OCI-LY3 (cell line): ENCODE measurements at regions not wholly inside any gene's neighbourhood (a gene's known extent, or its start where the extent isn't known, plus 50 kb on each side); places are given as distances from the start of the nearest gene placed in this dataset.
"Not testable (repeated sequence)": the region's sequence is repeated elsewhere in the genome, so short reads cannot be mapped to it uniquely, and the experiment has no call there.

Experiments
- H2AFZ ChIP-seq: fragments of 200-600, 300-600 bp; shearing (Covaris generic); 2 replicates; pipeline ENCODE4 v1.6.0; 2014; ENCODE audit warnings: antibody characterized with exemption, low read depth, low read length
- H3K27ac ChIP-seq: fragments of 200-600, 300-600 bp; sonication (generic); 2 replicates; pipeline ENCODE4 v1.5.1; 2014; ENCODE audit warnings: mild to moderate bottlenecking, low read length, moderate library complexity, mixed read lengths
- H3K27me3 ChIP-seq: fragments of 200-600, 300-600 bp; sonication (generic); 2 replicates; pipeline ENCODE4 v1.6.1; 2014; ENCODE audit warnings: low read depth, low read length, mixed read lengths
- H3K36me3 ChIP-seq: fragments of 200-600, 300-600 bp; sonication (generic); replicated peaks from 2 replicates; pipeline ENCODE3; 2014; ENCODE audit warnings: low read depth, low read length, mixed read lengths
- H3K4me1 ChIP-seq: fragments of 300-600, 200-600 bp; sonication (generic); 2 replicates; pipeline ENCODE4 v1.6.1; 2014; ENCODE audit warnings: low read length, mixed read lengths
- H3K4me2 ChIP-seq: fragments of 200-600, 300-600 bp; sonication (generic); 2 replicates; pipeline ENCODE4 v1.6.1; 2014; ENCODE audit warnings: low read length, mixed read lengths
- H3K4me3 ChIP-seq: fragments of 300-600, 200-600 bp; sonication (generic); 2 replicates; pipeline ENCODE4 v1.5.1; 2014; ENCODE audit warnings: antibody characterized with exemption, mild to moderate bottlenecking, low read length, moderate library complexity
- H3K79me2 ChIP-seq: fragments of 300-600, 200-600 bp; shearing (Covaris generic); 2 replicates; pipeline ENCODE4 v1.6.1; 2014; ENCODE audit warnings: mild to moderate bottlenecking, low read length, mixed read lengths
- H3K9ac ChIP-seq: fragments of 300-600, 200-600 bp; shearing (Covaris generic); 2 replicates; pipeline ENCODE4 v1.6.0; 2014; ENCODE audit warnings: mild to moderate bottlenecking, low read length, moderate library complexity
- H3K9me3 ChIP-seq: fragments of 200-600, 300-600 bp; shearing (Covaris generic); 2 replicates; pipeline ENCODE4 v1.6.1; 2014; ENCODE audit warnings: low read length, mixed read lengths; ENCODE audit not compliant: insufficient read depth
- H4K20me1 ChIP-seq: fragments of 200-600, 300-600 bp; sonication (generic); 2 replicates; pipeline ENCODE4 v1.6.1; 2016; ENCODE audit warnings: low read length, mixed read lengths; ENCODE audit not compliant: insufficient read depth
- EZH2phosphoT487 ChIP-seq: fragments of 200-600 bp; shearing (Covaris generic); IDR thresholded peaks from 2 replicates; pipeline ENCODE4 v1.6.1; 2018; ENCODE audit warnings: antibody characterized with exemption, mixed run types, low read depth
- TF ChIP-seq, protein P1 (sequence below): fragments of 200-600, 300-600 bp; sonication (generic); IDR thresholded peaks from 2 replicates; pipeline ENCODE4 v1.5.1; 2014; ENCODE audit warnings: antibody characterized with exemption, low read length, low read depth

DNA sequence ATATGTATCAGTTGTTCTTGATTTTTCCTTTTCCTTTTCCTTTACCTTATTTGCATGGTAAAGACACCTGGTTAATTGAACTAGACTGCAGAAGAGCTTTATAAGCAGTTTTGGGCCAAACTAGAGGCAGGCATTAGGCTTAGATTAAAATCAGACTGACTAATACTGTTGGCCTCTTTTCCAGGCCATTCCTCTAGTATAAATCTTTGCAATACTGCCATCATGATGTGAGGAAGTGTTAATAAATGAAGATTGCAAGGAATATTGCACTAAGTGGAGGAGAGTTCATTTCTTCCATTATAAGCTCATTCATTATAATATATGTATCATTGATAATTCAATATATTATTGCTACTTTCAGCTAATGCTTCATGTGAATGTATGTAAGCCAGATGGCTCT is 163.8 kb downstream of the MMUT start:
- H3K4me1 ChIP-seq, result no peaks in the 10 kb centered on the region
- no peaks in the 10 kb centered on the region for H3K36me3 ChIP-seq
- no peak overlapping the region for H3K4me2 ChIP-seq
- H3K9ac ChIP-seq, result no peak overlapping the region
- H3K79me2 ChIP-seq, result no peaks in the 10 kb centered on the region
- H3K9me3 ChIP-seq, result no peaks in the 10 kb centered on the region
- no peak overlapping the region for H3K27ac ChIP-seq
- no peak for TF ChIP-seq EZH2phosphoT487
- TF ChIP-seq, protein P1, sequence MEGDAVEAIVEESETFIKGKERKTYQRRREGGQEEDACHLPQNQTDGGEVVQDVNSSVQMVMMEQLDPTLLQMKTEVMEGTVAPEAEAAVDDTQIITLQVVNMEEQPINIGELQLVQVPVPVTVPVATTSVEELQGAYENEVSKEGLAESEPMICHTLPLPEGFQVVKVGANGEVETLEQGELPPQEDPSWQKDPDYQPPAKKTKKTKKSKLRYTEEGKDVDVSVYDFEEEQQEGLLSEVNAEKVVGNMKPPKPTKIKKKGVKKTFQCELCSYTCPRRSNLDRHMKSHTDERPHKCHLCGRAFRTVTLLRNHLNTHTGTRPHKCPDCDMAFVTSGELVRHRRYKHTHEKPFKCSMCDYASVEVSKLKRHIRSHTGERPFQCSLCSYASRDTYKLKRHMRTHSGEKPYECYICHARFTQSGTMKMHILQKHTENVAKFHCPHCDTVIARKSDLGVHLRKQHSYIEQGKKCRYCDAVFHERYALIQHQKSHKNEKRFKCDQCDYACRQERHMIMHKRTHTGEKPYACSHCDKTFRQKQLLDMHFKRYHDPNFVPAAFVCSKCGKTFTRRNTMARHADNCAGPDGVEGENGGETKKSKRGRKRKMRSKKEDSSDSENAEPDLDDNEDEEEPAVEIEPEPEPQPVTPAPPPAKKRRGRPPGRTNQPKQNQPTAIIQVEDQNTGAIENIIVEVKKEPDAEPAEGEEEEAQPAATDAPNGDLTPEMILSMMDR, result no peak
- no peak overlapping the region for H3K4me3 ChIP-seq
- no peaks in the 10 kb centered on the region for H3K27me3 ChIP-seq
- no peaks in the 10 kb centered on the region for H4K20me1 ChIP-seq
- H2AFZ ChIP-seq, result no peak overlapping the region

DNA sequence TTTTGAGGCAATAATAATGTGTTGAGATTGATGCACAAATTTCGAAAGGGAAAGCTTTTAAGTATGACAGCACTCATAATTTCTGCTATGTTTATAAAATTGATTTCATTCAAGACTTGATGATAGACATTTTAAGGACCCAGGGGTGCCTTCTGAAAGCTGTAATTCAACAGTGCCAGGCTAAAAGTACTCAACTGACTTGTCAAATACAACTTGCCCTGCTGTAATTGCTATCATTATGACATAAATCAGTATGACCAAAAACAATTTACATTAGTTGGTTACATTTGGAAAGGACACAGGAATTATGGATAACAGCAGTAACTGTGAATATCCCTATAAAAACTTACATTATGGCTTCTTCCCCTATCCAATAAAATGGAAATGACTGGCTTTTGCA is 178.9 kb downstream of the MMUT start:
- no peaks in the 10 kb centered on the region for H3K79me2 ChIP-seq
- no peak overlapping the region for H3K4me3 ChIP-seq
- H2AFZ ChIP-seq, result no peak overlapping the region
- H3K27me3 ChIP-seq, result no peaks in the 10 kb centered on the region
- H3K9ac ChIP-seq, result no peak overlapping the region
- H3K9me3 ChIP-seq, result no peaks in the 10 kb centered on the region
- no peaks in the 10 kb centered on the region for H3K4me1 ChIP-seq
- H4K20me1 ChIP-seq, result no peaks in the 10 kb centered on the region
- no peaks in the 10 kb centered on the region for H3K36me3 ChIP-seq
- no peak overlapping the region for H3K27ac ChIP-seq
- no peak overlapping the region for H3K4me2 ChIP-seq
- TF ChIP-seq EZH2phosphoT487, result no peak
- TF ChIP-seq, protein P1, result no peak

DNA sequence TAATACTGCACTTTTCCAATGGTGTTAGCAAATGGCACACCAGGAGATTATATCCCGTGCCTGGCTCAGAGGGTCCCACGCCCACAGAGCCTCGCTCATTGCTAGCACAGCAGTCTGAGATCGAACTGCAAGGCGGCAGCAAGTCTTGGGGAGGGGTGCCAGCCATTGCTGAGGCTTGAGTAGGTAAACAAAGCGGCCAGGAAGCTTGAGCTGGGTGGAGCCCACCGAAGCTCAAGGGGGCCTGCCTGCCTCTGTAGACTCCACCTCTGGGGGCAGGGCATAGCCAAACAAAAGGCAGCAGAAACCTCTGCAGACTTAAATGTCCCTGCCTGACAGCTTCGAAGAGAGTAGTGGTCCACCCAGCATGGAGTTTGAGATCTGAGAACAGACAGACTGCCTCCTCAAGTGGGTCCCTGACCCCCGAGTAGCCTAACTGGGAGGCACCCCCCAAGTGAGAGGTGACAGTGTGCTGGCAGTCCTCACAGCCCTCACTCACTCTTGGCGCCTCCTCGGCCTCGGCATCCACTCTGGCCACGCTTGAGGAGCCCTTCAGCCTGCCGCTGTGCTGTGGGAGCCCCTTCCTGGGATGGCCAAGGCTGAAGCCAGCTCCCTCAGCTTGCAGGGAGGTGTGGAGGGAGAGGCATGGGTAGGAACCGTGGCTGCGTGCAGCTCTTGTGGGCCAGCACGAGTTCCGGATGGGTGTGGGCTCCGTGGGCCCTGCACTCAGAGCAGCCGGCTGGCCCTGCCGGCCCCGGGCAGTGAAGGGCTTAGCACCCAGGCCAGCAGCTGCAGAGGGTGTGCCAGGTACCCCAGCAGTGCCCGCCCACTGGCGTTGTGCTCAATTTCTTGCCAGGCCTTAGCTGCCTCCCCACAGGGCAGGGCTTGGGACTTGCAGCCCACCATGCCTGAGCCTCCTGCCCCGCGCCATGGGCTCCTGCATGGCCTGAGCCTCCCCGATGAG is 188.0 kb downstream of the MMUT start:
- not testable (repeated sequence) for H3K4me3 ChIP-seq, H3K27me3 ChIP-seq, H3K4me2 ChIP-seq, H3K79me2 ChIP-seq, H3K36me3 ChIP-seq, H3K9me3 ChIP-seq, H3K9ac ChIP-seq, H3K27ac ChIP-seq, H4K20me1 ChIP-seq, H2AFZ ChIP-seq, H3K4me1 ChIP-seq

DNA sequence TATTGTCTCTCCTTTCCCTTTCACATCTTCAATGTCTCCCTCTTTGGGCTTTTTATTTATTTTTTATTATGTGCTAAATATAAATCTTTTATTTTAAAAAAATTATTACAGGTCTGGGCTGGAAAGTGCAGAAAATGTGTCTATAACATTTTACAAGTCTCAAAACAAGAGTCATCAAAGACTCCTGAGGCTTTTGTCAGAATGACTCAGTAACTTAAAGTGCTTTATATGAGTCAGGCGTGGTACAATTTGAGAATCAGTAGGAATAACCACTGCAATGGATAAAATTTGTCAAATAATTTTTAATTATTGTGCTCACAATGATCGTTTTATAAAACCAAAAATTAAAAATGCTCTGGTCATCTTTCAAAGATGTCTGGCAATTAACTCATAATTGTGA is 193.9 kb downstream of the MMUT start:
- Histone ChIP-seq H3K4me2 (no peak overlapping the region), H2AFZ (no peak overlapping the region), H3K79me2 (no peaks in the 10 kb centered on the region), H3K4me3 (no peak overlapping the region), H3K27me3 (no peaks in the 10 kb centered on the region), H3K36me3 (no peaks in the 10 kb centered on the region), H3K27ac (no peak overlapping the region), H3K9ac (no peak overlapping the region), H4K20me1 (no peaks in the 10 kb centered on the region), H3K4me1 (no peaks in the 10 kb centered on the region), H3K9me3 (no peaks in the 10 kb centered on the region)
- TF ChIP-seq, protein P1, result no peak
- TF ChIP-seq EZH2phosphoT487, result no peak
